Fibroblast of villous mesenchyme (primary cell): ENCODE measurements at regions not wholly inside any gene's neighbourhood (a gene's known extent, or its start where the extent isn't known, plus 50 kb on each side); places are given as distances from the start of the nearest gene placed in this dataset.
"Not testable (repeated sequence)": the region's sequence is repeated elsewhere in the genome, so short reads cannot be mapped to it uniquely, and the experiment has no call there.

Experiments
- DNase-seq: peaks from one replicate; pipeline ENCODE4 v3.0.0-alpha.2; 2010; ENCODE audit warnings: low read depth
- H3K4me3 ChIP-seq: 2 replicates; pipeline ENCODE4 v1.5.1; 2011; ENCODE audit warnings: low read depth, mild to moderate bottlenecking, low read length
- TF ChIP-seq, protein P1 (sequence below): IDR thresholded peaks from 2 replicates; pipeline ENCODE4 v1.5.1; 2012; ENCODE audit warnings: low read depth, mild to moderate bottlenecking, low read length; ENCODE audit not compliant: insufficient read depth

DNA sequence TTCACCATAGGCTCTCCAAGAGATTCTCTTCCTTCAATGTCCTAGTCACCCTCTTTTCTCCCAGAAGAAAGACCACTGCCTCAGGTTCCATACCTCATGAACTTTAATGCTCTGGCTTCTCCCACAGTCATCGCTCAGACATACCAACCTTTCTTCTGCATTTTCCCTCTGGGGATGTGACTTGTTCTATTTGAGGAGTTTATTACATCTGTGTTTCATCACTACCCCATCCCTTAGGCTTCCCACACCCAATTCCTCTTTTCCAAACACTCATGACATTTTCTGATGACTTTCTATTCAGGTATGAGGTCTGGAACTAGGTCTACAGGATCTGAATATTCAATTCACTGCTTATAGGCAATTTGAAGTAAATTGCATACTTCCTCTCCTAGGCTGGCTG lies 298.6 kb upstream of the MAP2 start:
- no peak for DNase-seq
- TF ChIP-seq, protein P1, sequence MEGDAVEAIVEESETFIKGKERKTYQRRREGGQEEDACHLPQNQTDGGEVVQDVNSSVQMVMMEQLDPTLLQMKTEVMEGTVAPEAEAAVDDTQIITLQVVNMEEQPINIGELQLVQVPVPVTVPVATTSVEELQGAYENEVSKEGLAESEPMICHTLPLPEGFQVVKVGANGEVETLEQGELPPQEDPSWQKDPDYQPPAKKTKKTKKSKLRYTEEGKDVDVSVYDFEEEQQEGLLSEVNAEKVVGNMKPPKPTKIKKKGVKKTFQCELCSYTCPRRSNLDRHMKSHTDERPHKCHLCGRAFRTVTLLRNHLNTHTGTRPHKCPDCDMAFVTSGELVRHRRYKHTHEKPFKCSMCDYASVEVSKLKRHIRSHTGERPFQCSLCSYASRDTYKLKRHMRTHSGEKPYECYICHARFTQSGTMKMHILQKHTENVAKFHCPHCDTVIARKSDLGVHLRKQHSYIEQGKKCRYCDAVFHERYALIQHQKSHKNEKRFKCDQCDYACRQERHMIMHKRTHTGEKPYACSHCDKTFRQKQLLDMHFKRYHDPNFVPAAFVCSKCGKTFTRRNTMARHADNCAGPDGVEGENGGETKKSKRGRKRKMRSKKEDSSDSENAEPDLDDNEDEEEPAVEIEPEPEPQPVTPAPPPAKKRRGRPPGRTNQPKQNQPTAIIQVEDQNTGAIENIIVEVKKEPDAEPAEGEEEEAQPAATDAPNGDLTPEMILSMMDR, result no peak
- no peak overlapping the region for H3K4me3 ChIP-seq

DNA sequence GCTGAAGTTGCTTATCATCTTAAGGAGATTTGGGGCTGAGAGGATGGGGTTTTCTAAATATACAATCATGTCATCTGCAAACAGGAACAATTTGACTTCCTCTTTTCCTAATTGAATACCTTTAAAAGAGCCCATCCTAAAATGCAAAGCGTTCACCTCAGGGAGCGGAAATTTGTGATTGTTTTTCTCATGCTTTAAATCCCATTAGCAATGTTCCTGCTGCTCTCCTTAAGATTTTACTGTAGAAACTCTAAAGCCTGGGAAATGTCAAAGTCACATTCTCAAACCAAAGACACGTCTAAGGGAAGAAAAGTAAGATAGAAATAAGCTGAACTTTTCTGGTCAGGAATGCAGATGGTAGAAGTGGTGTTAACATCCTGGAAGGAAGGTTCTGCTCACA lies 285.8 kb upstream of the MAP2 start:
- no peak overlapping the region for H3K4me3 ChIP-seq
- TF ChIP-seq, protein P1, result no peak
- DNase-seq, result no peak

DNA sequence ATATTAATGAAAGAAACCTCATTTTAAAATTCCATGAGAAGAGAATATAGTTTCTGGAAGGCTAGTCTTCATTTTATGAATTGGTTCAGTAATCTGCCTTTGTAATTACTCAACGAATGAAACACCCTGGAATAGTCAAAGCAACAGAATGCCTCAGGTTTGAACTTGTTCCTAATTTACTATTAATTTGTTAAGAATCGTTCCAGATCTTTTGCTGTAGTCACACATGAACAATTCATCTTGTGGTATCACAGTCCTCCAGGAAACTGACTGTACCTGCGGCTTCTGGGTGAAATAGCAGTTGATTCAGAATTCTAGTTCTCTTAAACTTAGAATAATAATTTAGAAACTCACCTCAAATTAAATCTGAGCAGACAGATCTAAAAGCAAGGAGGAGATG lies 282.7 kb upstream of the MAP2 start:
- H3K4me3 ChIP-seq, result no peak overlapping the region
- no peak for DNase-seq
- TF ChIP-seq, protein P1, result no peak

DNA sequence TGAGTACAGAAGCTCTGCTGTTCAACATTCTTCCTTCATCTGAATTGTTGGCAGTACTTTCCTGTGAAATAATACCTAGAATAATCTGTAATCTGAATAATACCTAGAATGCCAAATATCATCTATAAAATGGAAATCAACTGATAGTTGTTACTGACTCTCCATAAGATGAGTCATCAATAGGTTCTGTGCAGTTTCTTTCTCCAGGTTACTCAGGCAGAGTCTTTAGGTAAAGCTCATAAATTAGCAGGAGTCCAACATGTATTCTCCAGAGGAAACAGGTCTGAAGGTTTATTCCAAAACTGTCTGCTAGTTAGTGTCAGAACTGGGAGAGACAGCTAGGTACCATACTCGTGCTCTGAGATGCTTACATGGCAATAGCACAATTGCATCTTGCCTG lies 282.0 kb upstream of the MAP2 start:
- no peak overlapping the region for H3K4me3 ChIP-seq
- TF ChIP-seq, protein P1, result no peak
- DNase-seq, result no peak

DNA sequence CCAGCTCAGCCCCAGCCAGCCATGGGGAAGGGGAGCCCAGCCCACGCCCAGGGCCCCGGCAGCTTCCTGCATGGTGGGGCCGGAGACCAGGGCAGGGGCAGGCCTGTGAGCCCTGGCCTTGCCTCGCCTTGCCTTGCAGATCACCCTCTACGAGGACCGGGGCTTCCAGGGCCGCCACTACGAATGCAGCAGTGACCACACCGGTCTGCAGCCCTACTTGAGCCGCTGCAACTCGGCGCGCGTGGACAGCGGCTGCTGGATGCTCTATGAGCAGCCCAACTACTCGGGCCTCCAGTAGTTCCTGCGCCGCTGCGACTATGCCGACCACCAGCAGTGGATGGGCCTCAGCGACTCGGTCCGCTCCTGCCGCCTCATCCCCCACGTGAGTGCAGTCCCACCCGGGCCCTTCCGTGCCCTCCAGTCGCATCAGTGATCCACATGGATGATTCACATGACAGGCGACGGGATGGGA lies 278.6 kb upstream of the MAP2 start:
- not testable (repeated sequence) for DNase-seq, H3K4me3 ChIP-seq

DNA sequence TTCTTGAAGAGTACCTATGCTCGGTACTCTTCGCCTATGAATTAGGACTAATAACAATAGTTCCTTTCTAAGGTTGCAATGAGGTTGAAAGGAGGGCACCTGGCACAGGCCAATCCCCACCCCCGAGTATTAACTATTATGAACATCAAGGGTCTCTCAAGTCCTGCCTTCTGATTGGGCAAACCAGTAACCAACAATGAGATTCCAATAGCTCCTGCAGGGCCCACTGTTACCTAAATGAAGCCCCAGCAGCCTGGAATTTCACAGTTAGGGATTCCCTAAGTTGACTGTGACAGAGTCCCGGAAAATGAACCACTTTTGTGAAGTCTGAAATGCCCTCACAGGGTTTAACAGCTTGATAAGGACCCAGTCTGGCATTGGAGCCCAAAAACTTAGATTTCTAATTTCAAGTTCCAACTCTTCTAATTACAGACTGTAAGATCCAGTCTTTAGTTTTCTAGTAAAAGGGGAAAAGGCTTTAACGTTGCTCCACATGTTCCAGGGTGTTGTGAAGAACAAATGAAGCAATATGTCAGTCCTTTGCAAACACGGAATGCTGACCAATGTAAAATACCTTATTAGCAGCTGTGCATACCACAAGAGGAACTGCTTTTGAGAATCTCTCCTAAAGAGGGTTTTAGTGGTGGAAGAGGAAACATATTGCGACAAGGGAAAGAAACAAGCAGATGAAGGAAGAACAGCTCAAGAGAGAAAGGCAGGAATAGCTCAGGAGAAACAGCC lies 277.7 kb upstream of the MAP2 start:
- TF ChIP-seq, protein P1, result no peak
- no peak overlapping the region for H3K4me3 ChIP-seq
- DNase-seq, result no peak

DNA sequence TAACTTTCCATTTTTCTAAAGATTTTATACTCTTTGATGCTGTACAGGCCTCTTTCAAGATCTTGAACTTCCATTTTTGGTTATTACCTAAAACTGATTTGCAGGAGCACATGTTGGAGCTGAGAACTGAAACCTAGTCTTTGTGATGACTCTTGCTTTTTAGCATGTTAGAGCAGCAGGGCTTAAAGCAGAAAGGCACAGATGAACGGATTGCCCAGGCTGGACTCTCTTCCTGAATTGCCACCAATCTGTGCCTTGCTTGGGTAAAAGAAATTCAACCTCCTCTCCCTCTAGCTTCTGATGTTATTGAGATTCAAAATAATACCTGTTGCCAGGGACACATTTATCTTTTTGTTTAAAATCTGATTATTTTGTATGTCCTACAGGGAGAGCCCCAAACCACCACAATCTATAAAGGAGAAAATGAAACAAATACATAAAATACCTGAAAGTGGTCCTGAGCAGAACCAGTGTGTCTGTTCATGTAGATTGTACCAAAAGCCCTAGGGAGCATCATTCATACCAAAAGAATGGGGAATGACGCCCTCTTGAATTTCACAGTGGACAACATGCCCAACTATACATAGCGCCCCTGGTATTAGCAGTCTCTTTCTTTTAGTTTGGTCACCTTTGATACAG lies 277.0 kb upstream of the MAP2 start:
- TF ChIP-seq, protein P1, result no peak
- no peak for DNase-seq

More for the DNA sequence above, 277.0 kb upstream of the MAP2 start:
- H3K4me3 ChIP-seq, result no peak overlapping the region
